Uterus (tissue), 3 donors: ENCODE measurements at regions not wholly inside any gene's neighbourhood (a gene's known extent, or its start where the extent isn't known, plus 50 kb on each side); places are given as distances from the start of the nearest gene placed in this dataset.

Source experiments
- DNase-seq, 2 donors: peaks; one replicate each; pipeline ENCODE4 v3.0.0-alpha.2; 2019 to 2020
- H3K27ac ChIP-seq, 2 donors: fragments of 200-600 bp; sonication (generic); 1 replicate in 1 of 2; 2 replicates in 1 of 2; pipeline ENCODE4 v1.5.1; 2016 to 2018
- H3K27me3 ChIP-seq, 2 donors: fragments of 200-600 bp; sonication (generic); one replicate each; pipeline ENCODE4 v1.5.1; 2018 to 2019; ENCODE audit warnings: control low read depth in 1 of 2
- H3K36me3 ChIP-seq, 2 donors: fragments of 200-600 bp; sonication (generic); one replicate each; pipeline ENCODE4 v1.5.1; 2019; ENCODE audit warnings: control low read depth in 1 of 2
- H3K4me1 ChIP-seq, 2 donors: fragments of 200-600 bp; sonication (generic); one replicate each; pipeline ENCODE4 v1.5.1; 2018 to 2019; ENCODE audit warnings: control low read depth in 1 of 2
- H3K4me3 ChIP-seq, 2 donors: fragments of 200-600 bp; sonication (generic); 1 replicate in 1 of 2; 2 replicates in 1 of 2; pipeline ENCODE4 v1.5.1; 2018 to 2019; ENCODE audit warnings: mild to moderate bottlenecking in 1 of 2
- H3K9me3 ChIP-seq, 2 donors: fragments of 200-600 bp; sonication (generic); one replicate each; pipeline ENCODE4 v1.5.1; 2019; ENCODE audit warnings: control low read depth in 1 of 2
- CTCF ChIP-seq, 4 experiments: fragments of 200-600 bp in 2 of 4; fragments of 450-650 bp in 2 of 4; sonication (generic) in 2 of 4; IDR thresholded peaks; one replicate each; pipeline ENCODE4 v1.5.1; 2016 to 2019; ENCODE audit warnings: antibody characterized with exemption in 4 of 4, mild to moderate bottlenecking in 2 of 4, moderate library complexity in 1 of 4
- POLR2A ChIP-seq, 2 donors: fragments of 450-650 bp; IDR thresholded peaks; one replicate each; pipeline ENCODE4 v1.6.1; 2016; ENCODE audit warnings: antibody characterized with exemption in 2 of 2, mild to moderate bottlenecking in 1 of 2, moderate library complexity in 1 of 2
- intact Hi-C: fragments of 100-400 bp; cut with DNase I; formaldehyde crosslinking; loops from one replicate; pipeline ENCODE4 v1.15.1; 2023; ENCODE audit warnings: low total_unique reads
- donor health status: DM: yes; HTN: yes; CAD: no.

- no peaks in the 10 kb centered on the region for H3K4me1 ChIP-seq
- intact Hi-C loops: no loop called here
- no peaks in the 10 kb centered on the region for H3K27me3 ChIP-seq
- TF ChIP-seq CTCF (IDR thresholded peaks at IDR 0.05) (no peak), POLR2A (IDR thresholded peaks at IDR 0.05) (no peak)
- no peaks in the 10 kb centered on the region for H3K36me3 ChIP-seq
- H3K4me3 ChIP-seq: no peak overlapping the region
- DNase-seq: no peak
- H3K27ac ChIP-seq: no peak overlapping the region
- H3K9me3 ChIP-seq: no peaks in the 10 kb centered on the region
Observed at GRCh38 chr19:30276011-30276882, 95.9 kb upstream of the ZNF536 start.

GRCh38 chr19:30276883-30277280 is 95.3 kb upstream of the ZNF536 start:
- no peaks in the 10 kb centered on the region for H3K36me3 ChIP-seq
- H3K27me3 ChIP-seq: no peaks in the 10 kb centered on the region
- H3K27ac ChIP-seq: no peak overlapping the region
- H3K4me1 ChIP-seq: no peaks in the 10 kb centered on the region
- intact Hi-C loops: no loop called here
- TF ChIP-seq POLR2A (IDR thresholded peaks at IDR 0.05) (no peak), CTCF (IDR thresholded peaks at IDR 0.05) (no peak)
- no peak for DNase-seq
- no peak overlapping the region for H3K4me3 ChIP-seq
- H3K9me3 ChIP-seq: no peaks in the 10 kb centered on the region

- DNase-seq: no peak
- no peak for TF ChIP-seq CTCF (IDR thresholded peaks at IDR 0.05)
- H3K9me3 ChIP-seq: no peaks in the 10 kb centered on the region
- no peaks in the 10 kb centered on the region for H3K36me3 ChIP-seq
- H3K4me3 ChIP-seq: no peak overlapping the region
- intact Hi-C loops: no loop called here
- H3K4me1 ChIP-seq: no peaks in the 10 kb centered on the region
- no peaks in the 10 kb centered on the region for H3K27me3 ChIP-seq
- H3K27ac ChIP-seq: no peak overlapping the region
Observed at GRCh38 chr19:30277941-30278881, 94.0 kb upstream of the ZNF536 start.

GRCh38 chr19:30278882-30279254 is 93.3 kb upstream of the ZNF536 start:
- no peaks in the 10 kb centered on the region for H3K9me3 ChIP-seq
- TF ChIP-seq POLR2A (IDR thresholded peaks at IDR 0.05): no peak
- TF ChIP-seq CTCF (IDR thresholded peaks at IDR 0.05): no peak
- H3K27me3 ChIP-seq: no peaks in the 10 kb centered on the region
- DNase-seq: no peak
- no peaks in the 10 kb centered on the region for H3K4me1 ChIP-seq
- no peak overlapping the region for H3K27ac ChIP-seq
- H3K4me3 ChIP-seq: no peak overlapping the region
- intact Hi-C loops: no loop called here
- no peaks in the 10 kb centered on the region for H3K36me3 ChIP-seq

- Histone ChIP-seq H3K4me1 (no peaks in the 10 kb centered on the region), H3K27me3 (no peaks in the 10 kb centered on the region), H3K4me3 (no peak overlapping the region), H3K27ac (no peak overlapping the region), H3K36me3 (no peaks in the 10 kb centered on the region), H3K9me3 (no peaks in the 10 kb centered on the region)
- no peak for DNase-seq
- intact Hi-C loops: no loop called here
- TF ChIP-seq POLR2A (IDR thresholded peaks at IDR 0.05) (no peak), CTCF (IDR thresholded peaks at IDR 0.05) (no peak)
Observed at GRCh38 chr19:30280018-30280417, 92.2 kb upstream of the ZNF536 start.
